ENCODE measurements at regions not wholly inside any gene's neighbourhood (a gene's known extent, or its start where the extent isn't known, plus 50 kb on each side); places are given as distances from the start of the nearest gene placed in this dataset.

DNA sequence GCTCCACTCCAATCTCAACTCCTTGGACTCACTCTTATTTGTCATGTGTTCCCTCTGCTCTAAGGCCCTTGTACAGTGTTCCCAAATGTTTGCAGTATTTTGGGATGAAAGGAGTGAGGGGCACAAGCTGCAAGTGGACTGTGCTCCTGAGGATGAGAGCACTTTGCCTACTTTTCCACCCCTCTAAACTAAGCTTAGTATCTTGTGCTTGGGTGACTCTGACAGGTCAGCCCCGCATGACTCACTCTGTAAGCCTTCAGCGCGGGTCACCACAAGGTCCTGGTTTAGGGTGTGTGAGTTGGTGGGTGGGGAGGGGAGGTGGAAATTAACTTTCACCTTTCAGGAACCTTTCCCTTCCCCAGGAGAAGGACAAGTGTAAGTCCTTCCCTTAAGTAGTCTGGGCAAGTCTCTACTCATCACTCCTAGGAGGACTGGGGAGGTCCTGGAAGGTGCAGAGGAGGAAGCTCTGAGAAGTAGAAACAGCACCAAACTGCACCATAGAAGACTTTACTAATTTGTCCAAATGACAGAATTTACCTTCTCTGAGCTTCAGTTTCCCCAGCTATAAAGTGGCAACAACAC is 68.8 kb upstream of the EPB41L1 start:
- Histone ChIP-seq H3K4me1 (ENCODE audit: control insufficient read depth in 2 of 3, insufficient read depth in 2 of 3, low read depth in 1 of 3, low read length in 3 of 3) (peaks cover 0 to 7% (median 6%) of the 10 kb centered on the region in 3 donors), H3K9me3 (ENCODE audit: control insufficient read depth in 2 of 3, insufficient read depth in 1 of 3, low read length in 3 of 3) (no peaks in the 10 kb centered on the region), H3K9ac (ENCODE audit: low read length in 3 of 3) (no peak overlapping the region), H3K27ac (ENCODE audit: low read depth in 2 of 2, low read length in 2 of 2) (peak overlapping the region; percentile 36), H3K36me3 (ENCODE audit: control insufficient read depth in 2 of 3, insufficient read depth in 3 of 3, low read length in 3 of 3) (no peaks in the 10 kb centered on the region), H3K4me3 (ENCODE audit: low read length in 3 of 3) (no peak overlapping the region), H3K27me3 (ENCODE audit: control insufficient read depth, insufficient read depth, low read length) (no peaks in the 10 kb centered on the region)
- TF ChIP-seq CTCF (IDR thresholded peaks at IDR 0.05; ENCODE audit: borderline replicate concordance, extremely low read depth, insufficient read depth) = no peak
- DNase-seq = peak in 1 of 5 donors; percentile 86
- intact Hi-C loops (cut with DNase I) = no loop called here
- no peak for FAIRE-seq

DNA sequence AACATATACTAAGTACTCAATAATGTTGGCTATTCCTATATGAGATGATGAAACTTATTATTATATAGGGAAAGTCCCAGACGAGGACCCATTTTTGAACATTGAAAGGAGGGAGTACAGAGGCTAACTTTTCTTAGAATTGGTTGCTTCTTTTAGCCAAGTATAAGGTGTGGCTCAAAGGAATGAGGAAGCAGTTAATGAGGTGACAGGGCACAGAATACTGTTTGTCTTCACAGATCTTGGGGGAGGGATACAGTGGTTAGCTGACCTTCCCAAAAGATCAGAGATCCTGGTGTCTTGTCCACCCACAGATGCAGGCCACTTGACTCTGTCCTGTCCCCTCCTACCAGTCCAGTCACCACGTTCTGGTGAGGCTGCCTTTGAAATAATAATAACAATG is 67.8 kb upstream of the EPB41L1 start:
- Histone ChIP-seq H3K36me3 (ENCODE audit: control insufficient read depth in 2 of 3, insufficient read depth in 3 of 3, low read length in 3 of 3) (no peaks in the 10 kb centered on the region), H3K9ac (ENCODE audit: low read length in 3 of 3) (no peak overlapping the region), H3K4me3 (ENCODE audit: low read length in 3 of 3) (no peak overlapping the region), H3K9me3 (ENCODE audit: control insufficient read depth in 2 of 3, insufficient read depth in 1 of 3, low read length in 3 of 3) (no peaks in the 10 kb centered on the region), H3K27me3 (ENCODE audit: control insufficient read depth, insufficient read depth, low read length) (no peaks in the 10 kb centered on the region), H3K4me1 (ENCODE audit: control insufficient read depth in 2 of 3, insufficient read depth in 2 of 3, low read depth in 1 of 3, low read length in 3 of 3) (peaks cover 0 to 7% (median 6%) of the 10 kb centered on the region in 3 donors), H3K27ac (ENCODE audit: low read depth in 2 of 2, low read length in 2 of 2) (no peak overlapping the region)
- FAIRE-seq (no peak), DNase-seq (no peak)
- intact Hi-C loops (cut with DNase I) = no loop called here
- no peak for TF ChIP-seq CTCF (IDR thresholded peaks at IDR 0.05; ENCODE audit: borderline replicate concordance, extremely low read depth, insufficient read depth)

GRCh38 chr20:36090223-36090622 is 64.3 kb upstream of the EPB41L1 start:
- TF ChIP-seq CTCF (IDR thresholded peaks at IDR 0.05; ENCODE audit: borderline replicate concordance, extremely low read depth, insufficient read depth) = no peak
- FAIRE-seq = no peak
- intact Hi-C loops (cut with DNase I) = no loop called here

More at GRCh38 chr20:36090223-36090622, 64.3 kb upstream of the EPB41L1 start:
- Histone ChIP-seq H3K27me3 (ENCODE audit: control insufficient read depth, insufficient read depth, low read length) (no peaks in the 10 kb centered on the region), H3K36me3 (ENCODE audit: control insufficient read depth in 2 of 3, insufficient read depth in 3 of 3, low read length in 3 of 3) (no peaks in the 10 kb centered on the region), H3K4me3 (ENCODE audit: low read length in 3 of 3) (no peak overlapping the region), H3K9ac (ENCODE audit: low read length in 3 of 3) (no peak overlapping the region), H3K9me3 (ENCODE audit: control insufficient read depth in 2 of 3, insufficient read depth in 1 of 3, low read length in 3 of 3) (no peaks in the 10 kb centered on the region), H3K27ac (ENCODE audit: low read depth in 2 of 2, low read length in 2 of 2) (no peak overlapping the region), H3K4me1 (ENCODE audit: control insufficient read depth in 2 of 3, insufficient read depth in 2 of 3, low read depth in 1 of 3, low read length in 3 of 3) (peaks cover 0 to 15% (median 7%) of the 10 kb centered on the region in 3 donors)
- DNase-seq = no peak
